ENCODE measurements at regions not wholly inside any gene's neighbourhood (a gene's known extent, or its start where the extent isn't known, plus 50 kb on each side); places are given as distances from the start of the nearest gene placed in this dataset.

GRCh38 chr21:14716761-14717396, 170.8 kb upstream of the SAMSN1 start:
- DNase-seq: no peak

DNA sequence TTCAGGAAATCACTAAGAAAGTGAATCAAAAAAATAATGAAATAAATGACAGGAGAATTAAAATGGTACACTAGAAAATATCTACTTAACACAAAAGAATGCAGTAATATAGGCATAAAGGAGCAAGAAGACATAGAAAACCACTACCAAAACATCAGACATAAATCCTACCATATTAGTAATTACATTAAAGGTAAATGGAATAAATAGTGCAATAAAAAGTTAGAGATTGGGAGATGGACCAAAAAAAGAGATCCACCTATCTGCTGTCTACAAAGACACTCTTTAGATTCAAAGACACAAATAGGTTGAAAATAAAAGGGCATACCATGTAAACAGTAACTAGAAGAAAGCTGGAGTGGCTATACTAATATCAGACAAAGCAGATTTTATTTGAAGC, 167.0 kb upstream of the SAMSN1 start:
- DNase-seq: no peak

GRCh38 chr21:14712121-14712715, 166.1 kb upstream of the SAMSN1 start:
- no peak for DNase-seq

DNA sequence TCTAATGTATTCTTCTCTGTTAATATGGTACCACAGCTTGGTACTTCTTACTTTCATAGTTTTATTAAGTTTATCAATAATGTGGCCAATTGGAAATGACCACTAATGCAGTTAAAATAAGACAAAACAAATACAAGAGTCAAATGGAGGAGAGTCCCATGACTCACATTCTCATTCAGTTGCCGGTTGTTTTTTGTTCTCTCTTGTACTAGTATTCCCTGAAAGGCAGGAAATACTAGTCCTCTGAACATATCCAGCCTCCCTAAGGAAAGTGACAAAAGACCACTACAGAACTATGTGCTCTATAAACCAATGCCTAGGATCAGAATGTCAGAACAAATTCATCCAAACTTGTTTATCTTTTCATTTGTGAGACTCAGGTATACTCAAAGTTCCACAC, 165.2 kb upstream of the SAMSN1 start:
- DNase-seq: no peak

DNA sequence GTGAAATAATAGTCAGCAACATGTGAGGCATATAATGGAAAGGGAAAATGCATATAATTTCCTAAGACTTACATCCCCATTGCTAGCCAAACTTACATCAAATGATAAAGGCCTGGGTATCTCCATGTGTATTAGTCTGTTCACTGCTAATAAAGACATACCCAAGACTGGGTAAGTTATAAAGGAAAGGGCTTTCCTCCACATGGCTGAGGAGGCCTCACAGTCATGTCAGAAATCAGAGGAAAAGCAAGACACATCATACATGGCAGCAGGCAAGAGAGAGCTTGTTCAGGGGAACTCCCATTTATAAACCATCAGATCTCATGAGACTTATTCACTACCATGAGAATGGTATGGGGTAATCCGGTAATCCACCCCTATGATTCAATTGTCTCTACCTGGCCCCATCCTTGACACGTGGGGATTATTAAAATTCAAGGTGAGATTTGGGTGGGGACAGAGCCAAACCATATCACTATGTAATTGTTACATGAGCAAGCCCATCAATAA, 161.5 kb upstream of the SAMSN1 start:
- DNase-seq: no peak

- DNase-seq: no peak
Measured at GRCh38 chr21:14706712-14707510, 160.8 kb upstream of the SAMSN1 start.

DNA sequence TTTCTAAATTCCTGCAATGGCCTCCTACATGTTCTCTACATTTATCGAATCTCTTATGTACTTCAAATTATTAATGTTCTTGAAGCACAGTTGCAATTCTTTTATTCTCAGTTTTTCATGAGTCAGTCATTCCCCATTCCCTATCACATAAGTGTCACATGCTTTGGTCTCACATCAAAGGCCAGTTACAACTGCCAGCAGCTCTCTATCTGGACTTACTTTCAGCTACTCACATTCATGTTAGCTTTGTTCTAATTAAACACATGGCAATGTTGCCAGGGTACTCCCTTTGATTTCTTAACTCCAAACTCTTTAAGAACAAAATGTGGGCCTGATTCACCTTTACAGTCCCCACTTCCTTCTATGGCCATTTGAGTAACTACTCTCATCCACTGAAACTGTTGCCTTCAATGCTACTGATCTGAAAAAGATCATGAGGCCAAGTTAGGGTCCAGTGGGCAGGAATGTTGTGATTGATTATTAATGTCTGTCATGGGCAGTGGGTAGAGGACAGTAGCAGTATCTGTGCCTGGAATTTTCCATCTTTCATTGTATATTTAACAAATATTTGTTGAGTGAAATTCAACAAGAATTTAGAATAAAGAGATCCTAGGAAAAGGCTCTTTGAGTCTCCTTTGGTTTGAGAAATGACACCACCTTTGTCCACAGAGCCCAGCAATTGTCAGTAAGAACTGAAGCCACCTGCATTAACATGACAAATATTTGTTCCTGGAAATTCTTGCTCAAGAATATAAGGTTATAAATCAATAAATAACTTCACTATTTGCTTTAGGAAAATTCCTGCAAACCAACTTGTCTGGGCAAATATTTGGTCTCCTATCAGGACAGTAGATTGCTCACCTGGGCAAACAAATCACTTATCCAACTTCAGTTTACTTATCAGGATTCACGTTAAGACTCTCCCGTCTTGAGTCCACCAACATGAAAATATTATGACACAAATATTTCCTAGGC, 153.6 kb upstream of the SAMSN1 start:
- no peak for DNase-seq

DNA sequence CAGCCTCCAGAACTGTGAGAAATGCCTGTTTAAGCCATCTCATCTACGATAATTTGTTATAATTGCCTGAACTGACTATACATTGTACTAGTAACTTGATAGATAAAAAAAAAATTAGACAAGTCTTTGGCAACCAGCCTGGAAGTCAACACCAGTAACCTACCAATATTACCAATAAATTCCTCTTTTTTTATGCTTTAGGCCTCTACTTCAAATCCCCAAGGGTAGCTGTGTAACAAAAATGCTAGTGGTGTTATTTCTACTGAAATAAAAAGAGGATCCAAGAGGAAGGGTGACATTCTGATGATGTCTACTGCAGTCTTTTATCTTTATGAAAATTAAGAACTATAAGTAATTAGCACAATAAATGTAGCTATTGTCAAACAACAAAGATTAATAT, 151.7 kb upstream of the SAMSN1 start:
- DNase-seq: no peak

GRCh38 chr21:14694817-14695216, 148.7 kb upstream of the SAMSN1 start:
- DNase-seq: no peak

DNA sequence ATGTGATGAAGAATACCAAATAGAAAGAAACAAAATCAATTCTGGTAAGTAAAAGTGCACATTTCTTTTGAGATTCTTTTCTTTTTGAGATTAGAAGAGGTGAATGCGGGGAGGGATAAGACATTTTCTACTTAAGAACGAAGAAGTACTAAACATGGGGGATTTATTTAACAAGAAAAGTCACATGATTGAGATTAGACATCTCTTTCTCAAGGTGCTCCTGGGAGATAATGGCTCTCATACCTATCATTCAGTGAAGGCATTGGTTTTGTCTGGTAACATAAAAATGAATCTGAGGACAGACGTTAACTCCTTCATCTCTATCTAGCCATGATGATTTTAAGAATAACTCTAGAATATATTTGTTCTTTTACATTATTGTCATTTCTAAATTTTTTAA, 147.9 kb upstream of the SAMSN1 start:
- DNase-seq: no peak

- DNase-seq: no peak
Measured at GRCh38 chr21:14691914-14692313, 145.8 kb upstream of the SAMSN1 start.

DNA sequence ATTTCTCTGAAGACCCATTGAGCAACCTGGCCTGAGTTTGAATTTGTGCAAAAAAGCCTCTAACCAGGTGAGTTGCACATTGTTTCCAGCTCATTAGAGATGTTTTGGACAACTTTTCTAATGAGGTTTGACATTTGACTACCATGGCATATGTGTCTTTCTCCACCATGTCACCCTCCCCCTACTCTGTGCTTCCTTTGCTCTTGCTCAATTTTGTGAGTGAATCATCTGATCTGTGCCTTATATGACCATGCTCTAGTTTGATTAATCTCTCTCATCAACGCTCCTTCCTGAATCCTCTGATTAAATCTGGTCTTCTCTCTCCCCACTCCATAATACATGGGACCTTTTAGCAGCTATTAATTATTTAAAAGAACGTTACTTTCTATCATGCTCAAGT, 144.8 kb upstream of the SAMSN1 start:
- no peak for DNase-seq

- DNase-seq: no peak
Measured at GRCh38 chr21:14688936-14689335, 142.8 kb upstream of the SAMSN1 start.

DNA sequence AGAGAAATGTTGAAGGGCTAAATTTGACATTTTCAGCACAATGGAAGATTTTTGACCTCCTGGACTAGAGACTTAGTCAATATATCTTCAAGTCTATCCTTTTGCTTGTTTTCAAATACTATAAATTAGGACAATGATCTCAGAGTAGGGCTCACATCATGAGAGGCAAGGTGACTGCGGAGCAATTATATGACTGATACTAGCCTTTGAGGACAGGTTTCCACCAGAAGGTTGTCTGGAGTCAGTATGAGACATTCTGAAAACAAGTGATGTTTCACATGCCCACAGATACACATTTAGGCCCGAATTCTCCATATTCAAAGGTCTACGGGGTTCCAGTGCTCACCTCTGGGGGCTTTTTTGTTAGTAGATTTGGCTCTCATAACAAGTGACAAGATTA, 142.3 kb upstream of the SAMSN1 start:
- DNase-seq: no peak

DNA sequence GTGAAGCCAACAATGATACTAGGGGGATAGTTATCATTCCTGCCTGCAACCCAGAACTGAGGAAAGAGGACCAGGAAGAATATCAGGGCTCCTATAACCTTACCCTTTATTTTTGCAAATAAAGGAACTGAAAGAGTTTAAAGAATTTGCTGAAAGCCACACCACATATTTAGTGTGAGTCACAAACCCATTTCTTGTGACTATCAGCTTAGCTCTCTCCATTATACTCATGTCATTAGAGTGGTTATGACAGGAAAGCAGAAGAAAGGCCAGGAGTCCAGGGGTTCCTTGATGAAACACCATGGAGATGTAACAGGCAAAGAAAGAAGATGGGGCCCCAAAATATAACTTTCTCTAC, 141.1 kb upstream of the SAMSN1 start:
- no peak for DNase-seq

GRCh38 chr21:14686466-14687267, 140.6 kb upstream of the SAMSN1 start:
- no peak for DNase-seq

- no peak for DNase-seq
Measured at GRCh38 chr21:14685568-14685967, 139.5 kb upstream of the SAMSN1 start.

DNA sequence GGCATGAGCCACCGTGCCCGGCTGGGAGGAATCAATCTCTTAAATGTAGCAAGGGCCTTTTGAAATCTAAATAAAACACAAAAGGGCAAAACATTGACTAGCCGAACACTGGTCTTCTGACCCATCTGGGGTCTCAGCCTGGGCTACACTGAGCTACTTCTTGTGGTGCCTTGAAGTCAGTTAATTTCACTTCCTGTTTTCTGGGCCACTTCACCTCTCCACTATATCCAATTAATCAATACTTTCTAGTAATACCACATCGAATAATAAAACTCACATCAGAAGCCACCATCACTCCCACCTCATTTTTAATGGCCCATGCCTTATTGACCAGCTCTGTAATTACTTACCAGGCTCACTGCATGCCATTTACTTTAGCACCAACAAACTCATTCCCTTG, 138.0 kb upstream of the SAMSN1 start:
- no peak for DNase-seq

DNA sequence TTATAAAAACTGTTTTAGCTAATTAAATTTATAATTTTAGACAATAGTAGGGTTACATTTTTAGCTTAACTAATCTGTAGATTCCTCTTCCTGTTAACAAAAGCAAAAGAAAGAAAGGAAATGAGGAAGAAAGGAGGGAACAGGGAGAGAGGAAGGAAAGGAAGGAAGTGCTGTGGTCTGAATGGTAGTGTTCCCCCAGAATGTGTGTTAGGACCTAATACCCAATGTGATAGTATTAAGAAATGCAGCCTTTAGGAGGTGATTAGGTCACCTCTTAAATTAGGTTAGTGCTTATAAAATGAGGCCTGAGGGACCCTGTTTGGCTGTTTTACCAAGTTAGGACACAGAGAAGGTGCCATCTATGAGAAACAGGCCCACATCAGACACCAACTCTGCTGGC, 136.9 kb upstream of the SAMSN1 start:
- no peak for DNase-seq

GRCh38 chr21:14678973-14679574, 133.0 kb upstream of the SAMSN1 start:
- DNase-seq: no peak

DNA sequence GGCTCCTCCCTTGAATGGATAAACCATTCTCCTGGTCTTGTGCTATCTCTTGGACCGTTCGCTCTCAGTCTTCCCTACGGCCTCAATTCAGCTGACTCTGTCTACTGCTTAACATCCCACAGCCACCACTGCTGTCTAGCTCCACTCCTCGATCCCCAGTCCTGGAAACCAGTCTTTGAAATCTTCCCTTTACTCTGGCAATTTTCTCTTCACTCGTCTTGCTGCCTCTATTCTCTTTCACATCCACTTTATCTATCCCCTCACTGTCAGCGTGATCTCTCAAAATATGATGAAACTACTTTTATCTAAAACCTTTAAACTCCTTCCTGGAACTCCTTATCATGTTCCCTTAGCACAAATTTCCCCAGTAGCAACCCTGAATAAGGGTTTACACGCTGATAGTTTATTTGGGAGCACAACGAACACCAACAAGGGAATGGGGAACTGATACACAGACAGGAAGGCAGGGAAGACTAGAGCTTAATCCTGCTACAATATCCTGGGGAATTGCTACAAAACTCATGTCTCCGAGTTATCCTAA, 131.6 kb upstream of the SAMSN1 start:
- no peak for DNase-seq
